ENCODE measurements at regions not wholly inside any gene's neighbourhood (a gene's known extent, or its start where the extent isn't known, plus 50 kb on each side); places are given as distances from the start of the nearest gene placed in this dataset.
A peak's percentile ranks its signal among the peaks of the same experiment; 100 is the strongest.
"Not testable (repeated sequence)": the region's sequence is repeated elsewhere in the genome, so short reads cannot be mapped to it uniquely, and the experiment has no call there.

DNA sequence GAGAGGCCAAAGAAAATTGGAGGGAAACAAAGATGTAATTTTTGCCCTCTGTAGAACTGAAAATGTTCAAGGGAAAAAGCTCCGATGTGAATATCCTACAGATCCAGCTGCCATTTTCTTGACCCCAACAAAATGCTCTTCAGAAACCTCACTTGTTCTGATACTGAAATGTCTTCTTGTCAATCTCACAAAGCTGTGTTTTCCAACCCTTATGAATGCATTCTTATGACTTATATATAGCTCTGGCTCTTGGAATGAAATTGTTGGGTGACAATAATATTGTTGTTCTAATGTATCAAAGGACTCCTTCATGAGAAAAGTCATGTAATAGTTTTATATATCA, 157.1 kb upstream of the TGFBR2 start:
- DNase-seq, result no peak

- no peak for DNase-seq
Observed at GRCh38 chr3:30452446-30452845, 154.0 kb upstream of the TGFBR2 start.

- no peak for DNase-seq
Observed at GRCh38 chr3:30453360-30454039, 152.9 kb upstream of the TGFBR2 start.

GRCh38 chr3:30454636-30455035, 151.8 kb upstream of the TGFBR2 start:
- DNase-seq, result no peak

- not testable (repeated sequence) for DNase-seq
Observed at GRCh38 chr3:30455112-30455511, 151.3 kb upstream of the TGFBR2 start.

- DNase-seq, result no peak
Observed at GRCh38 chr3:30455840-30456239, 150.6 kb upstream of the TGFBR2 start.

DNA sequence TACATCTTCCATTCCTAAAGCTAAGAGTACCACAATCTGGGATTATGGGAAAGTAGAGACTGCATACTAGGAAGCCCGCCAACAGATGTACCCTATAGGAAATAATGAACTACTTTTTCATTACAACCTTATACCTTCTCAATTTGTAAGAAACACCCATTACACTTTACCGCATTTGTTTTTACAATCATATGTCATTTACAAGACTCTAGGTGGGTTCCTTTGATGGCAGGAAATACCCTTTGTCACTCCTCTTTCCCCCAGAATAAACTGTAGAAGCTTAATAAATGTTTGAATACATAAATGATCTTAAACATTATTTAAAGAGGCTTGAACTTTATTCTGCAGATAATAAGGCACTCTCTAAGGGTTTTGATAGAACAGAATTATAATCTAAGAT, 150.1 kb upstream of the TGFBR2 start:
- DNase-seq, result no peak

DNA sequence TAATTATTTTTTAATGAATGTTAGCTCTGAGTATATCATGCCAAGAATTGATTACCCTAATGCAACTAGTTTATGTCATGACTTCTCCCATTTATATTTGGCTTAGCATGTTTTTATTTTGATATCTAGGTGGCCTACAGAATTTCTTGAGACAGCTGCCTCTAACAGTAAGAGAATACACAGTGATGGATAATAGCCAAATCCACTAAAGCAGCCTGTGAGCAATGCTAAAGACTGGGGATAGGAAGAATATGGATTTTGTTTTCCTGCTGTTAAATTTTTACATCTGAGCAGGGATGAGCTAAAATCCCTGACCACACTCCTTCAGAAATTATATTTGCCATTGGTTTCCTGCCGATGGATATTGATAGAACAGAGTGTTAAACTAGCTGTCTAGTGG, 149.3 kb upstream of the TGFBR2 start:
- DNase-seq, result no peak

GRCh38 chr3:30457726-30458125, 148.7 kb upstream of the TGFBR2 start:
- DNase-seq, result no peak

GRCh38 chr3:30458376-30459171, 147.8 kb upstream of the TGFBR2 start:
- DNase-seq, result no peak

DNA sequence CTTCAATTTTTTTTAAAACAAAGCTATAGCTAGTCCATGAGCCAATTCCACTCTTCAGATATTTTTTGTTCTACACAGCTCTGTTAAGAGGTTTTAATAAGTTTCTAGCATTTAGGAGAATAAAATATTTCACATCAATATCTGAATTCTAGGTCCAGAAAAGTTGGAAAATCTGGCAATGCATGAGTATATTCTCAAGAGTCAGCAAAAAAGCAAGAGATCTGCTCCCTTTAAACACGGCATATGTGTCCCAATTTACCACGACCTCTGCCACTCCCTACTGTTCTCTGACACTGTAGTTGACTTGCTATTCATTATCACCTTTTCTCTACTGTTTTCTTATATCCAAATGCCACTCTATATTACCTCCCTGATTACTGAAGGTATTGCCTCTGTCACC, 145.1 kb upstream of the TGFBR2 start:
- DNase-seq, result no peak

GRCh38 chr3:30462721-30463470, 143.5 kb upstream of the TGFBR2 start:
- no peak for DNase-seq

DNA sequence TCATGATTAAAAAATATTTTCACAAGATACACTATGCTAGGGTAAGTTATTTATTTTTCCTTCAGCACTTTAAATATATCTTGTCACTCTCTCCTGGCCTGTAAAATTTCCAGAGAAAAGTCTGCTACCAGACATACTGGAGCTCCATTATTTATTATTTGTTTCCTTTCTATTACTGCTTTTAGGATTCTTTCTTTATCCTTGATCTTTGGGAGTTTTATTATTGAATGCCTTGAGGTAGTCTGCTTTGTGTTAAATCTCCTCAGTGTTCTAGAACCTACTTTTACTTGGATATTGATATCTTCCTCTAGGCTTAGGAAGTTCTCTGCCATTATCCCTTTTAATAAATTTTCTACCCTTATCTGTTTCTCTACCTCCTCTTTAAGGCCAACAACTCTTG, 142.0 kb upstream of the TGFBR2 start:
- no peak for DNase-seq

GRCh38 chr3:30465454-30465853, 140.9 kb upstream of the TGFBR2 start:
- DNase-seq, result no peak

DNA sequence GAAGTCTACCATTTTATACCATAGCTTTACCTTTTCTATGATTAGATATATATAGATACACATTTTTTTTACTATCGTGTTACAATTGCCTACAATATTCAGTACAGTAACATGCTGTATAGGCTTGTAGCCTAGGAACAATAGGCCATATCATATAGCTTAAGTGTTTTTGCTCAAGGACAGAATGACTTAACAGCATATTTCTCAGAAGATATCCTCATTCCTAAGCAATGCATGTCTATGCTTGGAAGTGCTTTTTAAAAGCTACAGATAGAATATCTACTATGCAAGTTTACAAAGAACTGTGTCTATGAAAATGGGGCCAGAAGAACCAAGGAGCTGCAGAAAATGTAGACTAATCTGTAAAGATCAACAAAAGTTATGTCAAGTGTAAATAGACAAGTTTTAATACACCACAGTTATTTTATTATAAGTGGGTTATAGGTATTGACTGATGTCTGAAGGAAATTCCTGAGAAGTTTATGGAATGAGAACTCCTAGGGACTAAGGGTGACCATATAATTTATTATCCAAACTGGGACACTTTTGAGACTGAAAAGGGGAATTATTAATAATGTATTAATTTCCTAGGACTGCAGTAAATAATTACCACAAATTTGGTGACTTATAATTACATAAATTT, 138.7 kb upstream of the TGFBR2 start:
- peak; percentile 63 for DNase-seq

GRCh38 chr3:30469133-30469532, 137.3 kb upstream of the TGFBR2 start:
- DNase-seq, result no peak

DNA sequence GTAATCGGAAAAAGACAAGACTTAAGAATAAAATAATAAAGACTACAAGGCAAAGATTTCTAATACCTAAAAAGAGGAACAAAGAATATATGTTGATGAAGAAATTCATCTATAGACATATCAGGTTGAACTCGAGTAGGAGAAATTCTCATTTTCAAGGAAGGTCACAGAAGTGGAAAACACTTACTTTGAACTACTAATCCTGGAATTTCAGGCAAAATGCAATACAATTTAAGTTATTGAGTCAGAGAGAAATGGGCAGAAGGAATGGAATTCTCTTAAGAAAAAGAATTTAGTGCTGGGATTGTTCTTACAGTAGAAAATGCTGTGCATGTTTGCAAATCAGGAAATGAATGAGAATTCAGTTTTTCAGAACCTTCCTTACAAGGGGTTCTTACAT, 135.9 kb upstream of the TGFBR2 start:
- DNase-seq, result peak; percentile 61

GRCh38 chr3:30471066-30471465, 135.3 kb upstream of the TGFBR2 start:
- peak; percentile 55 for DNase-seq

DNA sequence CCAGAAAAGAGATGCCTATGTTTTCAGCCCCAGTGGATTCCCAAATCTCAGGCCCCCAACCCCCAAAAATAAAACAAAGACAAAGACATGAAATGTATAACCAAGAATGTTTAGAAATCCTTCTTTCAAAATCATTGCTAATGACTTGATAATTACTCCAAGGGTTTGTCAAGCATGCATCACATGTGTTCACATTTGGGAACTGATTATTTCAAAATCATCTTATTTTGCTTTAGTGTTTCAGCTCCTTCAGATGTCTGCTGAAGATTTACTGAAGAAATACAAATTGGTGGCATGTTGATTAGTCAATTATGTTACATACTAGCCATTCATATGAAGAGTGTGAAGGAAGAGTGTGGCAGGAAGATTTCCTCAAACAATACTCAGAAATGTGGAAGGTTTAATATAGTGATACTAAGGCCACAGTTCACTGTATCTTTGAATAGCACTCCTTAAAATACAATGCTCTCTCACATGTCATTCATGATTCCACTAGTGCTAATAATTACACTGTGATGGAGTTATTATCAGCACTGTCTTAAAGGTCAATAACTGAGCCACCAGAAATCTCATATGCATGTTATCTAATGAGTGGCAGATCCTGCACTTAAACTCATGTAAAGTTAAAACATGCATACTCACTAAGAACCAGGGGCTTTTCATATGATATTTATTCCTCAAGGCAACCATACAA, 134.5 kb upstream of the TGFBR2 start:
- no peak for DNase-seq

GRCh38 chr3:30473374-30474051, 132.9 kb upstream of the TGFBR2 start:
- peak; percentile 40 for DNase-seq

- no peak for DNase-seq
Observed at GRCh38 chr3:30474371-30474770, 132.0 kb upstream of the TGFBR2 start.

Measured in fibroblast of skin of back (primary cell).